ENCODE measurements at regions not wholly inside any gene's neighbourhood (a gene's known extent, or its start where the extent isn't known, plus 50 kb on each side); places are given as distances from the start of the nearest gene placed in this dataset.
"Not testable (repeated sequence)": the region's sequence is repeated elsewhere in the genome, so short reads cannot be mapped to it uniquely, and the experiment has no call there.

GRCh38 chr14:105659935-105660527 is 133.6 kb downstream of the TMEM121 start:
- intact Hi-C loops (cut with DNase I), result no loop called here
- Histone ChIP-seq H3K9me3 (no peaks in the 10 kb centered on the region), H3K4me1 (no peaks in the 10 kb centered on the region), H3K36me3 (no peaks in the 10 kb centered on the region), H3K27me3 (no peaks in the 10 kb centered on the region), H3K4me3 (no peak overlapping the region), H3K27ac (no peak overlapping the region)
- no peak for DNase-seq (ENCODE audit: extremely low spot score in 2 of 2)
- TF ChIP-seq POLR2AphosphoS5 (IDR thresholded peaks at IDR 0.05; ENCODE audit: insufficient read depth in 1 of 2, low read depth in 1 of 2) (no peak), POLR2A (IDR thresholded peaks at IDR 0.05) (no peak), CTCF (IDR thresholded peaks at IDR 0.05) (no peak)

GRCh38 chr14:105660816-105661531 is 134.6 kb downstream of the TMEM121 start:
- no peak for TF ChIP-seq CTCF (IDR thresholded peaks at IDR 0.05)
- no peak for TF ChIP-seq POLR2A (IDR thresholded peaks at IDR 0.05)
- no peak for TF ChIP-seq POLR2AphosphoS5 (IDR thresholded peaks at IDR 0.05; ENCODE audit: insufficient read depth in 1 of 2, low read depth in 1 of 2)
- Histone ChIP-seq H3K27me3 (no peaks in the 10 kb centered on the region), H3K36me3 (no peaks in the 10 kb centered on the region), H3K4me1 (no peaks in the 10 kb centered on the region), H3K27ac (no peak overlapping the region), H3K4me3 (no peak overlapping the region), H3K9me3 (no peaks in the 10 kb centered on the region)
- intact Hi-C loops (cut with DNase I), result no loop called here
- no peak for DNase-seq (ENCODE audit: extremely low spot score in 2 of 2)

- H3K27me3 ChIP-seq; H3K4me3 ChIP-seq; H3K36me3 ChIP-seq; H3K4me1 ChIP-seq; intact Hi-C loops (cut with DNase I); DNase-seq (ENCODE audit: extremely low spot score in 2 of 2); H3K27ac ChIP-seq; H3K9me3 ChIP-seq: not testable (repeated sequence)
Measured at GRCh38 chr14:105662043-105662442, 135.7 kb downstream of the TMEM121 start.

GRCh38 chr14:105662592-105662991 is 136.2 kb downstream of the TMEM121 start:
- H3K27me3 ChIP-seq; intact Hi-C loops (cut with DNase I); DNase-seq (ENCODE audit: extremely low spot score in 2 of 2); H3K27ac ChIP-seq; H3K9me3 ChIP-seq; H3K4me3 ChIP-seq; H3K36me3 ChIP-seq; H3K4me1 ChIP-seq: not testable (repeated sequence)

- H3K4me3 ChIP-seq; H3K9me3 ChIP-seq; H3K36me3 ChIP-seq; H3K27me3 ChIP-seq; DNase-seq (ENCODE audit: extremely low spot score in 2 of 2); intact Hi-C loops (cut with DNase I); H3K4me1 ChIP-seq; H3K27ac ChIP-seq: not testable (repeated sequence)
Measured at GRCh38 chr14:105663323-105663722, 136.9 kb downstream of the TMEM121 start.

- H3K9me3 ChIP-seq; H3K36me3 ChIP-seq; DNase-seq (ENCODE audit: extremely low spot score in 2 of 2); intact Hi-C loops (cut with DNase I); H3K27me3 ChIP-seq; H3K4me1 ChIP-seq; H3K27ac ChIP-seq; H3K4me3 ChIP-seq: not testable (repeated sequence)
Measured at GRCh38 chr14:105663818-105664596, 137.6 kb downstream of the TMEM121 start.

- no peaks in the 10 kb centered on the region for H3K4me1 ChIP-seq
- no peak for TF ChIP-seq CTCF (IDR thresholded peaks at IDR 0.05)
- TF ChIP-seq POLR2AphosphoS5 (IDR thresholded peaks at IDR 0.05; ENCODE audit: insufficient read depth in 1 of 2, low read depth in 1 of 2), result no peak
- TF ChIP-seq POLR2A (IDR thresholded peaks at IDR 0.05), result no peak
- H3K36me3 ChIP-seq, result no peaks in the 10 kb centered on the region
- DNase-seq (ENCODE audit: extremely low spot score in 2 of 2), result no peak
- H3K27ac ChIP-seq, result no peak overlapping the region
- H3K27me3 ChIP-seq, result no peaks in the 10 kb centered on the region
- intact Hi-C loops (cut with DNase I), result no loop called here
- H3K9me3 ChIP-seq, result no peaks in the 10 kb centered on the region
- no peak overlapping the region for H3K4me3 ChIP-seq
Measured at GRCh38 chr14:105664691-105665090, 138.3 kb downstream of the TMEM121 start.
